ENCODE measurements at regions not wholly inside any gene's neighbourhood (a gene's known extent, or its start where the extent isn't known, plus 50 kb on each side); places are given as distances from the start of the nearest gene placed in this dataset.

GRCh38 chr14:38874721-38875120 lies 228.3 kb downstream of the SEC23A start:
- ChIA-PET POLR2A (no interaction called here), CTCF (no interaction called here), RAD21 (ENCODE audit: low non-redundant PET in 1 of 2, low total read pairs in 2 of 2, uncharacterized antibody in 2 of 2, unreplicated experiment in 2 of 2) (no interaction called here)
- no peak for TF ChIP-seq SIN3A (IDR thresholded peaks at IDR 0.05; ENCODE audit: low read depth)
- TF ChIP-seq CBX3 (IDR thresholded peaks at IDR 0.05; ENCODE audit: low read depth) = no peak
- no peak for TF ChIP-seq YY1 (IDR thresholded peaks at IDR 0.05; ENCODE audit: extremely low read depth, insufficient replicate concordance, low read depth, low read length)
- TF ChIP-seq SP1 (IDR thresholded peaks at IDR 0.05; ENCODE audit: low read depth) = no peak
- TF ChIP-seq RAD21 (IDR thresholded peaks at IDR 0.05; ENCODE audit: low read depth) = no peak
- TF ChIP-seq SRF (IDR thresholded peaks at IDR 0.05; ENCODE audit: low read depth) = no peak
- TF ChIP-seq JUND (IDR thresholded peaks at IDR 0.05) = no peak
- TF ChIP-seq FOSL1 (IDR thresholded peaks at IDR 0.05; ENCODE audit: low read depth) = no peak
- TF ChIP-seq CEBPB (IDR thresholded peaks at IDR 0.05; ENCODE audit: low read depth) = no peak
- no peak for TF ChIP-seq POLR2AphosphoS5 (IDR thresholded peaks at IDR 0.05; ENCODE audit: low read depth, low read length)
- no peak for TF ChIP-seq EGR1 (IDR thresholded peaks at IDR 0.05; ENCODE audit: low read depth)
- no peak for TF ChIP-seq ZFX (IDR thresholded peaks at IDR 0.05)
- H3K4me2 ChIP-seq (ENCODE audit: low read length) = no peak overlapping the region
- H3K36me3 ChIP-seq (ENCODE audit: control insufficient read depth in 1 of 2, insufficient read depth in 2 of 2, low read length in 2 of 2) = no peaks in the 10 kb centered on the region
- H3K27me3 ChIP-seq (ENCODE audit: insufficient read depth, low read length) = peaks cover 12% of the 10 kb centered on the region; the same call in 1 of the 2 replicates
- H3K27ac ChIP-seq (ENCODE audit: low read depth, low read length) = no peak overlapping the region
- ATAC-seq = no peak
- no peak overlapping the region for H2AFZ ChIP-seq (ENCODE audit: low read depth, low read length, poor library complexity, severe bottlenecking)
- H3K4me3 ChIP-seq (replicated peaks in 1 of 2; ENCODE audit: low read depth in 1 of 2, low read length in 2 of 2) = no peak overlapping the region
- no peaks in the 10 kb centered on the region for H4K20me1 ChIP-seq (ENCODE audit: insufficient read depth)
- H3K4me1 ChIP-seq (ENCODE audit: control insufficient read depth in 1 of 2, insufficient read depth in 2 of 2, low read length in 2 of 2) = no peaks in the 10 kb centered on the region
- DNase-seq (ENCODE audit: low read depth, low spot score) = no peak
- H3K9ac ChIP-seq (ENCODE audit: low read length) = no peak overlapping the region
- intact Hi-C loops (cut with micrococcal nuclease) = no loop called here
- no TSS peak for BruUV-seq (replicated peaks)
- H3K79me2 ChIP-seq (ENCODE audit: insufficient read depth, low read length) = no peaks in the 10 kb centered on the region
- no peaks in the 10 kb centered on the region for H3K9me3 ChIP-seq (ENCODE audit: control insufficient read depth in 1 of 2, insufficient read depth in 1 of 2, low read depth in 1 of 2, low read length in 2 of 2)
- H3K9me2 ChIP-seq (ENCODE audit: insufficient read depth) = no peaks in the 10 kb centered on the region

GRCh38 chr14:38873941-38874612 lies 229.0 kb downstream of the SEC23A start:
- ATAC-seq = no peak
- Histone ChIP-seq H4K20me1 (ENCODE audit: insufficient read depth) (no peaks in the 10 kb centered on the region), H3K79me2 (ENCODE audit: insufficient read depth, low read length) (no peaks in the 10 kb centered on the region), H3K9ac (ENCODE audit: low read length) (no peak overlapping the region), H3K4me3 (replicated peaks in 1 of 2; ENCODE audit: low read depth in 1 of 2, low read length in 2 of 2) (no peak overlapping the region), H3K4me2 (ENCODE audit: low read length) (no peak overlapping the region), H3K27ac (ENCODE audit: low read depth, low read length) (no peak overlapping the region), H2AFZ (ENCODE audit: low read depth, low read length, poor library complexity, severe bottlenecking) (no peak overlapping the region), H3K9me3 (ENCODE audit: control insufficient read depth in 1 of 2, insufficient read depth in 1 of 2, low read depth in 1 of 2, low read length in 2 of 2) (no peaks in the 10 kb centered on the region), H3K9me2 (ENCODE audit: insufficient read depth) (no peaks in the 10 kb centered on the region), H3K27me3 (ENCODE audit: insufficient read depth, low read length) (peaks cover 12% of the 10 kb centered on the region; the same call in 1 of the 2 replicates), H3K36me3 (ENCODE audit: control insufficient read depth in 1 of 2, insufficient read depth in 2 of 2, low read length in 2 of 2) (no peaks in the 10 kb centered on the region), H3K4me1 (ENCODE audit: control insufficient read depth in 1 of 2, insufficient read depth in 2 of 2, low read length in 2 of 2) (no peaks in the 10 kb centered on the region)
- ChIA-PET POLR2A (no interaction called here), CTCF (no interaction called here), RAD21 (ENCODE audit: low non-redundant PET in 1 of 2, low total read pairs in 2 of 2, uncharacterized antibody in 2 of 2, unreplicated experiment in 2 of 2) (no interaction called here)
- intact Hi-C loops (cut with micrococcal nuclease) = no loop called here
- no peak for DNase-seq (ENCODE audit: low read depth, low spot score)
- BruUV-seq (replicated peaks) = no TSS peak
- TF ChIP-seq ZFX (IDR thresholded peaks at IDR 0.05) (no peak), YY1 (IDR thresholded peaks at IDR 0.05; ENCODE audit: extremely low read depth, insufficient replicate concordance, low read depth, low read length) (no peak), RAD21 (IDR thresholded peaks at IDR 0.05; ENCODE audit: low read depth) (no peak), FOSL1 (IDR thresholded peaks at IDR 0.05; ENCODE audit: low read depth) (no peak), CBX3 (IDR thresholded peaks at IDR 0.05; ENCODE audit: low read depth) (no peak), REST (IDR thresholded peaks at IDR 0.05; ENCODE audit: low read depth) (no peak), JUND (IDR thresholded peaks at IDR 0.05) (no peak), MAX (IDR thresholded peaks at IDR 0.05) (no peak), EZH2phosphoT487 (IDR thresholded peaks at IDR 0.05; ENCODE audit: borderline replicate concordance) (no peak), CTCF (IDR thresholded peaks at IDR 0.05 in 2 of 3, conservative IDR thresholded peaks at IDR 0.05 in 1 of 3; ENCODE audit: borderline replicate concordance in 1 of 3, insufficient read depth in 1 of 3, low read depth in 2 of 3, low read length in 2 of 3) (no peak), SRF (IDR thresholded peaks at IDR 0.05; ENCODE audit: low read depth) (no peak)

Measured in HCT116 (cell line).